Activated CD4-positive, alpha-beta memory T cell treated with anti-CD3 and anti-CD28 coated beads, Interleukin-2, amount 10 ng/mL, durations not matched to agents 7 days and 5 days (primary cell): ENCODE measurements at regions not wholly inside any gene's neighbourhood (a gene's known extent, or its start where the extent isn't known, plus 50 kb on each side); places are given as distances from the start of the nearest gene placed in this dataset.

ENCODE experiments used
- CTCF ChIA-PET: fragments of 350-600 bp; sonication (Branson Sonifier 250); formaldehyde crosslinking; loops from one replicate; lab custom pipeline; 2021; ENCODE audit warnings: antibody characterized with exemption, inconsistent platforms; lab: Charles Lee
- POLR2A ChIA-PET: fragments of 350-600 bp; sonication (Branson Sonifier 250); formaldehyde crosslinking; loops from one replicate; lab custom pipeline; 2021; ENCODE audit warnings: antibody characterized with exemption; lab: Charles Lee
- DNase-seq: peaks from one replicate; pipeline ENCODE4 v3.0.0-alpha.2; 2020
- H3K27ac Mint-ChIP-seq: one replicate; pipeline ENCODE4 v1.8.0; 2021; ENCODE audit warnings: mild to moderate bottlenecking, mixed read lengths
- H3K27me3 Mint-ChIP-seq: one replicate; pipeline ENCODE4 v1.8.0; 2021; ENCODE audit warnings: mixed read lengths
- H3K36me3 Mint-ChIP-seq: one replicate; pipeline ENCODE4 v1.8.0; 2021; ENCODE audit warnings: low read depth, mixed read lengths
- H3K4me1 Mint-ChIP-seq: one replicate; pipeline ENCODE4 v1.8.0; 2021; ENCODE audit warnings: mixed read lengths
- H3K4me3 Mint-ChIP-seq: one replicate; pipeline ENCODE4 v1.8.0; 2021; ENCODE audit warnings: mild to moderate bottlenecking, mixed read lengths
- H3K9me3 Mint-ChIP-seq: one replicate; pipeline ENCODE4 v1.8.0; 2021; ENCODE audit warnings: mixed read lengths

GRCh38 chr14:87014856-87015255 lies 978.1 kb downstream of the GALC start:
- no peaks in the 10 kb centered on the region for H3K36me3 Mint-ChIP-seq
- no peaks in the 10 kb centered on the region for H3K4me1 Mint-ChIP-seq
- no peak overlapping the region for H3K4me3 Mint-ChIP-seq
- ChIA-PET POLR2A (no interaction called here), CTCF (no interaction called here)
- H3K27me3 Mint-ChIP-seq = no peaks in the 10 kb centered on the region
- peaks cover 4% of the 10 kb centered on the region for H3K9me3 Mint-ChIP-seq
- no peak overlapping the region for H3K27ac Mint-ChIP-seq
- DNase-seq = no peak

GRCh38 chr14:87013583-87013982 lies 979.4 kb downstream of the GALC start:
- H3K36me3 Mint-ChIP-seq = no peaks in the 10 kb centered on the region
- no peaks in the 10 kb centered on the region for H3K27me3 Mint-ChIP-seq
- H3K4me1 Mint-ChIP-seq = no peaks in the 10 kb centered on the region
- DNase-seq = no peak
- H3K4me3 Mint-ChIP-seq = no peak overlapping the region
- POLR2A ChIA-PET = no interaction called here
- no peak overlapping the region for H3K27ac Mint-ChIP-seq
- CTCF ChIA-PET = no interaction called here
- peaks cover 4% of the 10 kb centered on the region for H3K9me3 Mint-ChIP-seq

GRCh38 chr14:87008965-87009364 lies 984.0 kb downstream of the GALC start:
- Mint-ChIP-seq H3K9me3 (peaks cover 3% of the 10 kb centered on the region), H3K4me1 (no peaks in the 10 kb centered on the region), H3K4me3 (no peak overlapping the region), H3K36me3 (no peaks in the 10 kb centered on the region), H3K27ac (no peak overlapping the region), H3K27me3 (no peaks in the 10 kb centered on the region)
- ChIA-PET POLR2A (no interaction called here), CTCF (no interaction called here)
- DNase-seq = no peak

- Mint-ChIP-seq H3K9me3 (peaks cover 4% of the 10 kb centered on the region), H3K27me3 (no peaks in the 10 kb centered on the region), H3K4me1 (no peaks in the 10 kb centered on the region), H3K4me3 (no peak overlapping the region), H3K36me3 (no peaks in the 10 kb centered on the region), H3K27ac (no peak overlapping the region)
- no peak for DNase-seq
- POLR2A ChIA-PET = no interaction called here
- CTCF ChIA-PET = no interaction called here
These were observed 987.7 kb downstream of the GALC start for GRCh38 chr14:87005280-87005679.

GRCh38 chr14:87002776-87003175 lies 990.2 kb downstream of the GALC start:
- Mint-ChIP-seq H3K4me3 (no peak overlapping the region), H3K36me3 (no peaks in the 10 kb centered on the region), H3K27ac (no peak overlapping the region), H3K9me3 (peaks cover 11% of the 10 kb centered on the region), H3K4me1 (no peaks in the 10 kb centered on the region), H3K27me3 (no peaks in the 10 kb centered on the region)
- CTCF ChIA-PET = no interaction called here
- POLR2A ChIA-PET = no interaction called here
- no peak for DNase-seq

- DNase-seq = no peak
- POLR2A ChIA-PET = no interaction called here
- Mint-ChIP-seq H3K9me3 (peaks cover 12% of the 10 kb centered on the region), H3K27ac (no peak overlapping the region), H3K27me3 (no peaks in the 10 kb centered on the region), H3K4me1 (no peaks in the 10 kb centered on the region), H3K36me3 (no peaks in the 10 kb centered on the region), H3K4me3 (no peak overlapping the region)
- CTCF ChIA-PET = no interaction called here
These were observed 991.6 kb downstream of the GALC start for GRCh38 chr14:87001333-87001732.

GRCh38 chr14:87000081-87000480 lies 992.9 kb downstream of the GALC start:
- ChIA-PET CTCF (no interaction called here), POLR2A (no interaction called here)
- no peaks in the 10 kb centered on the region for H3K4me1 Mint-ChIP-seq
- peaks cover 12% of the 10 kb centered on the region for H3K9me3 Mint-ChIP-seq
- no peak overlapping the region for H3K27ac Mint-ChIP-seq
- no peaks in the 10 kb centered on the region for H3K27me3 Mint-ChIP-seq
- no peak overlapping the region for H3K4me3 Mint-ChIP-seq
- no peaks in the 10 kb centered on the region for H3K36me3 Mint-ChIP-seq
- DNase-seq = no peak

- POLR2A ChIA-PET = no interaction called here
- Mint-ChIP-seq H3K27me3 (no peaks in the 10 kb centered on the region), H3K27ac (no peak overlapping the region), H3K4me1 (no peaks in the 10 kb centered on the region), H3K36me3 (no peaks in the 10 kb centered on the region), H3K9me3 (peaks cover 10% of the 10 kb centered on the region), H3K4me3 (no peak overlapping the region)
- CTCF ChIA-PET = no interaction called here
- no peak for DNase-seq
These were observed 993.9 kb downstream of the GALC start for GRCh38 chr14:86999036-86999435.

- H3K36me3 Mint-ChIP-seq = no peaks in the 10 kb centered on the region
- H3K4me3 Mint-ChIP-seq = no peak overlapping the region
- H3K27me3 Mint-ChIP-seq = no peaks in the 10 kb centered on the region
- peaks cover 10% of the 10 kb centered on the region for H3K9me3 Mint-ChIP-seq
- CTCF ChIA-PET = no interaction called here
- no peak overlapping the region for H3K27ac Mint-ChIP-seq
- H3K4me1 Mint-ChIP-seq = no peaks in the 10 kb centered on the region
- no peak for DNase-seq
- POLR2A ChIA-PET = no interaction called here
These were observed 995.7 kb downstream of the GALC start for GRCh38 chr14:86997271-86997670.

- DNase-seq = no peak
- H3K27me3 Mint-ChIP-seq = no peaks in the 10 kb centered on the region
- H3K27ac Mint-ChIP-seq = no peak overlapping the region
- no peaks in the 10 kb centered on the region for H3K4me1 Mint-ChIP-seq
- CTCF ChIA-PET = no interaction called here
- no peak overlapping the region for H3K4me3 Mint-ChIP-seq
- POLR2A ChIA-PET = no interaction called here
- no peaks in the 10 kb centered on the region for H3K36me3 Mint-ChIP-seq
- H3K9me3 Mint-ChIP-seq = peaks cover 10% of the 10 kb centered on the region
These were observed 1002.6 kb downstream of the GALC start for GRCh38 chr14:86990396-86990795.

GRCh38 chr14:86989285-86989684 lies 1003.7 kb downstream of the GALC start:
- Mint-ChIP-seq H3K4me3 (no peak overlapping the region), H3K36me3 (no peaks in the 10 kb centered on the region), H3K4me1 (no peaks in the 10 kb centered on the region), H3K27ac (no peak overlapping the region), H3K27me3 (no peaks in the 10 kb centered on the region), H3K9me3 (peaks cover 10% of the 10 kb centered on the region)
- POLR2A ChIA-PET = no interaction called here
- no peak for DNase-seq
- CTCF ChIA-PET = no interaction called here

- Mint-ChIP-seq H3K36me3 (no peaks in the 10 kb centered on the region), H3K27me3 (no peaks in the 10 kb centered on the region), H3K9me3 (peaks cover 12% of the 10 kb centered on the region), H3K4me3 (no peak overlapping the region), H3K27ac (no peak overlapping the region), H3K4me1 (no peaks in the 10 kb centered on the region)
- DNase-seq = no peak
- ChIA-PET POLR2A (no interaction called here), CTCF (no interaction called here)
These were observed 1005.0 kb downstream of the GALC start for GRCh38 chr14:86987966-86988365.

- POLR2A ChIA-PET = no interaction called here
- Mint-ChIP-seq H3K4me3 (no peak overlapping the region), H3K27me3 (no peaks in the 10 kb centered on the region)
These were observed 1019.8 kb downstream of the GALC start for GRCh38 chr14:86973177-86973576.

GRCh38 chr14:86971292-86971691 lies 1021.7 kb downstream of the GALC start:
- DNase-seq = no peak
- CTCF ChIA-PET = no interaction called here
- H3K27ac Mint-ChIP-seq = no peak overlapping the region

More at GRCh38 chr14:86973177-86973576, 1019.8 kb downstream of the GALC start:
- CTCF ChIA-PET = no interaction called here
- Mint-ChIP-seq H3K36me3 (no peaks in the 10 kb centered on the region), H3K27ac (no peak overlapping the region), H3K4me1 (no peaks in the 10 kb centered on the region), H3K9me3 (peaks cover 13% of the 10 kb centered on the region)
- no peak for DNase-seq

More at GRCh38 chr14:86971292-86971691, 1021.7 kb downstream of the GALC start:
- Mint-ChIP-seq H3K27me3 (no peaks in the 10 kb centered on the region), H3K4me3 (no peak overlapping the region), H3K36me3 (no peaks in the 10 kb centered on the region), H3K9me3 (peaks cover 12% of the 10 kb centered on the region), H3K4me1 (no peaks in the 10 kb centered on the region)
- POLR2A ChIA-PET = no interaction called here
